ENCODE measurements at regions not wholly inside any gene's neighbourhood (a gene's known extent, or its start where the extent isn't known, plus 50 kb on each side); places are given as distances from the start of the nearest gene placed in this dataset.

GRCh38 chr10:94216201-94216600 is 146.5 kb downstream of the NOC3L start:
- Histone ChIP-seq H3K4me1 (ENCODE audit: control insufficient read depth, insufficient read depth, low read length) (no peaks in the 10 kb centered on the region), H3K9me3 (ENCODE audit: control insufficient read depth, insufficient read depth, low read depth, low read length) (no peaks in the 10 kb centered on the region), H3K4me3 (ENCODE audit: low read depth, low read length) (no peak overlapping the region), H3K36me3 (ENCODE audit: control insufficient read depth in 2 of 2, insufficient read depth in 1 of 2, low read length in 2 of 2) (no peaks in the 10 kb centered on the region), H3K27ac (ENCODE audit: extremely low read depth, low read depth, low read length) (no peak overlapping the region)
- POLR2A ChIA-PET: no interaction called here
- CTCF ChIA-PET: interaction anchor here (0.6 to 1.3 kb wide), 2 partner anchors 9 to 127 kb away, joined by 3 to 4 read pairs; no protein-coding TSS in a partner anchor
- TF ChIP-seq ZNF133 (tag by site-specific recombination; IDR thresholded peaks at IDR 0.05) (no peak), ZNF76 (tag by site-specific recombination; IDR thresholded peaks at IDR 0.05; ENCODE audit: borderline replicate concordance, low read depth) (no peak), TSHZ1 (tag by site-specific recombination; IDR thresholded peaks at IDR 0.05; ENCODE audit: borderline replicate concordance) (no peak), ZBTB1 (tag by site-specific recombination; IDR thresholded peaks at IDR 0.05) (no peak), ZNF174 (tag by site-specific recombination; IDR thresholded peaks at IDR 0.05) (no peak), ZNF354C (tag by site-specific recombination; IDR thresholded peaks at IDR 0.05; ENCODE audit: borderline replicate concordance, low read depth) (no peak), ZNF391 (tag by site-specific recombination; IDR thresholded peaks at IDR 0.05; ENCODE audit: borderline replicate concordance, low read depth) (no peak), ZNF830 (tag by site-specific recombination; IDR thresholded peaks at IDR 0.05; ENCODE audit: low read depth) (no peak), PRDM4 (tag by site-specific recombination; IDR thresholded peaks at IDR 0.05) (no peak), ZFHX2 (tag by site-specific recombination; conservative IDR thresholded peaks at IDR 0.05) (no peak), ZNF548 (tag by site-specific recombination; IDR thresholded peaks at IDR 0.05) (no peak), ZNF138 (tag by site-specific recombination; IDR thresholded peaks at IDR 0.05; ENCODE audit: borderline replicate concordance) (no peak), ZNF23 (tag by site-specific recombination; IDR thresholded peaks at IDR 0.05; ENCODE audit: borderline replicate concordance) (no peak), ZNF202 (tag by site-specific recombination; IDR thresholded peaks at IDR 0.05; ENCODE audit: borderline replicate concordance) (no peak), ZNF155 (tag by site-specific recombination; IDR thresholded peaks at IDR 0.05) (no peak), ZNF449 (tag by site-specific recombination; IDR thresholded peaks at IDR 0.05) (no peak)

- ChIA-PET CTCF (no interaction called here), POLR2A (no interaction called here)
- H3K27ac ChIP-seq (ENCODE audit: extremely low read depth, low read depth, low read length): no peak overlapping the region
- no peaks in the 10 kb centered on the region for H3K36me3 ChIP-seq (ENCODE audit: control insufficient read depth in 2 of 2, insufficient read depth in 1 of 2, low read length in 2 of 2)
- H3K9me3 ChIP-seq (ENCODE audit: control insufficient read depth, insufficient read depth, low read depth, low read length): no peaks in the 10 kb centered on the region
- no peak overlapping the region for H3K4me3 ChIP-seq (ENCODE audit: low read depth, low read length)
- H3K4me1 ChIP-seq (ENCODE audit: control insufficient read depth, insufficient read depth, low read length): no peaks in the 10 kb centered on the region
- TF ChIP-seq PRDM4 (tag by site-specific recombination; IDR thresholded peaks at IDR 0.05) (no peak), ZBTB10 (tag by site-specific recombination; IDR thresholded peaks at IDR 0.05) (no peak), ZNF354C (tag by site-specific recombination; IDR thresholded peaks at IDR 0.05; ENCODE audit: borderline replicate concordance, low read depth) (no peak), ZNF2 (tag by site-specific recombination; IDR thresholded peaks at IDR 0.05) (no peak), ZNF324 (tag by site-specific recombination; IDR thresholded peaks at IDR 0.05) (no peak), ZFP37 (tag by site-specific recombination; IDR thresholded peaks at IDR 0.05) (no peak), ZNF555 (tag by site-specific recombination; conservative IDR thresholded peaks at IDR 0.05) (no peak)
Measured at GRCh38 chr10:94217411-94217810, 145.3 kb downstream of the NOC3L start.

Data from HEK293 (cell line).